Osteoblast (primary cell): ENCODE measurements at regions not wholly inside any gene's neighbourhood (a gene's known extent, or its start where the extent isn't known, plus 50 kb on each side); places are given as distances from the start of the nearest gene placed in this dataset.
A peak's percentile ranks its signal among the peaks of the same experiment; 100 is the strongest.

Experiments
- DNase-seq: peaks from one replicate; pipeline ENCODE4 v3.0.0; 2011; ENCODE audit warnings: low spot score, mixed read lengths; ENCODE audit not compliant: insufficient read length; ENCODE audit errors: missing footprints
- H2AFZ ChIP-seq: 2 replicates; pipeline ENCODE4 v1.6.0; 2011; ENCODE audit warnings: mild to moderate bottlenecking, low read length
- H3K27ac ChIP-seq: 2 replicates; pipeline ENCODE4 v1.5.1; 2011; ENCODE audit warnings: mild to moderate bottlenecking, low read depth, low read length, moderate library complexity
- H3K27me3 ChIP-seq: 2 replicates; pipeline ENCODE4 v1.6.0; 2012; ENCODE audit warnings: mild to moderate bottlenecking, control low read depth, inconsistent platforms, low read length, moderate library complexity; ENCODE audit not compliant: insufficient read depth
- H3K36me3 ChIP-seq: 2 replicates; pipeline ENCODE4 v1.5.1; 2011; ENCODE audit warnings: mild to moderate bottlenecking, low read length, control low read depth, moderate library complexity; ENCODE audit not compliant: insufficient read depth
- H3K4me1 ChIP-seq: 2 replicates; pipeline ENCODE4 v1.5.1; 2011; ENCODE audit warnings: mild to moderate bottlenecking, low read length, control low read depth, moderate library complexity; ENCODE audit not compliant: insufficient read depth
- H3K4me2 ChIP-seq: 2 replicates; pipeline ENCODE4 v1.6.0; 2011; ENCODE audit warnings: mild to moderate bottlenecking, low read length; ENCODE audit not compliant: insufficient read depth
- H3K4me3 ChIP-seq: fragments of 200-600 bp; sonication (generic); 3 replicates; pipeline ENCODE4 v1.5.1; 2012; ENCODE audit warnings: mild to moderate bottlenecking, low read length, inconsistent platforms; ENCODE audit not compliant: insufficient read depth
- H3K79me2 ChIP-seq: 2 replicates; pipeline ENCODE4 v1.6.0; 2012; ENCODE audit warnings: mild to moderate bottlenecking, low read length, control low read depth, inconsistent platforms; ENCODE audit not compliant: insufficient read depth
- H3K9me3 ChIP-seq: 2 replicates; pipeline ENCODE4 v1.5.1; 2011; ENCODE audit warnings: low read depth, low read length, control low read depth
- H4K20me1 ChIP-seq: 2 replicates; pipeline ENCODE4 v1.6.0; 2012; ENCODE audit warnings: mild to moderate bottlenecking, low read length, control low read depth; ENCODE audit not compliant: insufficient read depth
- TF ChIP-seq, protein P1 (sequence below): IDR thresholded peaks from 2 replicates; pipeline ENCODE4 v1.5.1; 2011; ENCODE audit warnings: mild to moderate bottlenecking, low read depth, low read length, moderate library complexity; ENCODE audit errors: extremely low read depth

GRCh38 chr3:150083655-150084042, 113.0 kb upstream of the PFN2 start:
- Histone ChIP-seq H3K9me3 (no peaks in the 10 kb centered on the region), H4K20me1 (no peaks in the 10 kb centered on the region), H2AFZ (peak overlapping the region; percentile 58), H3K4me1 (peaks cover 39% of the 10 kb centered on the region), H3K27ac (peak overlapping the region; percentile 26), H3K4me2 (peak overlapping the region; percentile 79), H3K4me3 (peak overlapping the region; percentile 63), H3K27me3 (no peaks in the 10 kb centered on the region), H3K36me3 (no peaks in the 10 kb centered on the region), H3K79me2 (no peaks in the 10 kb centered on the region)
- DNase-seq, result peak; percentile 72
- TF ChIP-seq, protein P1, sequence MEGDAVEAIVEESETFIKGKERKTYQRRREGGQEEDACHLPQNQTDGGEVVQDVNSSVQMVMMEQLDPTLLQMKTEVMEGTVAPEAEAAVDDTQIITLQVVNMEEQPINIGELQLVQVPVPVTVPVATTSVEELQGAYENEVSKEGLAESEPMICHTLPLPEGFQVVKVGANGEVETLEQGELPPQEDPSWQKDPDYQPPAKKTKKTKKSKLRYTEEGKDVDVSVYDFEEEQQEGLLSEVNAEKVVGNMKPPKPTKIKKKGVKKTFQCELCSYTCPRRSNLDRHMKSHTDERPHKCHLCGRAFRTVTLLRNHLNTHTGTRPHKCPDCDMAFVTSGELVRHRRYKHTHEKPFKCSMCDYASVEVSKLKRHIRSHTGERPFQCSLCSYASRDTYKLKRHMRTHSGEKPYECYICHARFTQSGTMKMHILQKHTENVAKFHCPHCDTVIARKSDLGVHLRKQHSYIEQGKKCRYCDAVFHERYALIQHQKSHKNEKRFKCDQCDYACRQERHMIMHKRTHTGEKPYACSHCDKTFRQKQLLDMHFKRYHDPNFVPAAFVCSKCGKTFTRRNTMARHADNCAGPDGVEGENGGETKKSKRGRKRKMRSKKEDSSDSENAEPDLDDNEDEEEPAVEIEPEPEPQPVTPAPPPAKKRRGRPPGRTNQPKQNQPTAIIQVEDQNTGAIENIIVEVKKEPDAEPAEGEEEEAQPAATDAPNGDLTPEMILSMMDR, result no peak

GRCh38 chr3:150082898-150083654, 112.4 kb upstream of the PFN2 start:
- no peaks in the 10 kb centered on the region for H3K36me3 ChIP-seq
- no peaks in the 10 kb centered on the region for H3K27me3 ChIP-seq
- H3K4me2 ChIP-seq, result peak overlapping the region; percentile 79
- H3K9me3 ChIP-seq, result no peaks in the 10 kb centered on the region
- peak overlapping the region; percentile 63 for H3K4me3 ChIP-seq
- peak overlapping the region; percentile 26 for H3K27ac ChIP-seq
- TF ChIP-seq, protein P1, result no peak
- H3K4me1 ChIP-seq, result peaks cover 45% of the 10 kb centered on the region
- no peaks in the 10 kb centered on the region for H3K79me2 ChIP-seq
- H4K20me1 ChIP-seq, result no peaks in the 10 kb centered on the region
- H2AFZ ChIP-seq, result peak overlapping the region; percentile 58
- DNase-seq, result peak; percentile 53

DNA sequence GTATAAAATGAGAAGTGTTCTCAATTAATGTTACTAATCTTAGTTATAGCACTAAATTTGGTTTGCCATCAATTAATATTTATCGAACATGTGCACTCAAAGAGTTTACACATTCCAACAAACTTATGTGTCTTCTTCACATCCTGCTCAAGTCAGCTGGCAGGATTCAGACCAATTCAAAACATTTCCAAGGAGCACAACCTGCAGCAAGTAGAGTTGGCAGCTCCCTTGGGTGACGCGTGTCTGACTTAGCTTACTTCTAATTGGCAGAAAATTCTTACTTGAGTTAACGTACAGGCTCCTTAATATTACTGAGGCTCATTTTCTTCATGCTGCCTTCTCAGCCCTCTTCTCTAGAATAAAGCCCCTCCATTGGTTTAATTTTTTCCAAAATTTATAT, 110.4 kb upstream of the PFN2 start:
- TF ChIP-seq, protein P1, result no peak
- peaks cover 51% of the 10 kb centered on the region for H3K4me1 ChIP-seq
- no peaks in the 10 kb centered on the region for H3K36me3 ChIP-seq
- DNase-seq, result no peak
- no peak overlapping the region for H2AFZ ChIP-seq
- H3K4me3 ChIP-seq, result no peak overlapping the region
- no peaks in the 10 kb centered on the region for H3K79me2 ChIP-seq
- no peaks in the 10 kb centered on the region for H4K20me1 ChIP-seq
- H3K9me3 ChIP-seq, result no peaks in the 10 kb centered on the region
- H3K27me3 ChIP-seq, result no peaks in the 10 kb centered on the region
- no peak overlapping the region for H3K4me2 ChIP-seq
- H3K27ac ChIP-seq, result peak overlapping the region; percentile 99

- H2AFZ ChIP-seq, result peak overlapping the region; percentile 82
- TF ChIP-seq, protein P1, result no peak
- H4K20me1 ChIP-seq, result no peaks in the 10 kb centered on the region
- H3K9me3 ChIP-seq, result no peaks in the 10 kb centered on the region
- peak overlapping the region; percentile 99 for H3K27ac ChIP-seq
- no peaks in the 10 kb centered on the region for H3K79me2 ChIP-seq
- H3K27me3 ChIP-seq, result no peaks in the 10 kb centered on the region
- peak overlapping the region; percentile 18 for H3K4me2 ChIP-seq
- H3K36me3 ChIP-seq, result no peaks in the 10 kb centered on the region
- peaks cover 51% of the 10 kb centered on the region for H3K4me1 ChIP-seq
- DNase-seq, result no peak
- no peak overlapping the region for H3K4me3 ChIP-seq
Observed at GRCh38 chr3:150080058-150080730, 109.5 kb upstream of the PFN2 start.
